T-cell (primary cell): ENCODE measurements at regions not wholly inside any gene's neighbourhood (a gene's known extent, or its start where the extent isn't known, plus 50 kb on each side); places are given as distances from the start of the nearest gene placed in this dataset.

Experiments
- ATAC-seq, 4 experiments: fragments of 200-7000 bp in 3 of 4; fragments of 150-1000 bp in 1 of 4; cut with Tn5 transposase; replicated peaks in 1 of 4; 1 replicate in 3 of 4; 2 replicates in 1 of 4; pipeline ENCODE4 v1.10.0; 2021; ENCODE audit warnings: moderate library complexity in 3 of 4, mild to moderate bottlenecking in 2 of 4, moderate number of reproducible peaks in 1 of 4
- CTCF ChIA-PET, 2 donors: fragments of 300-600 bp; sonication (Branson Sonifier 250); formaldehyde crosslinking; loops; one replicate each; lab custom pipeline; 2022; ENCODE audit warnings: antibody characterized with exemption in 2 of 2; lab: Charles Lee
- POLR2A ChIA-PET, 2 donors: fragments of 300-600 bp; sonication (Branson Sonifier 250); formaldehyde crosslinking; loops; one replicate each; lab custom pipeline; 2022; ENCODE audit warnings: antibody characterized with exemption in 2 of 2; lab: Charles Lee
- DNase-seq, 35 experiments: peaks; one replicate each; pipeline versions ENCODE4 v3.0.0 to v3.0.0-alpha.2; 2013 to 2023
- H3K27ac ChIP-seq: one replicate; pipeline ENCODE4 v1.5.1; 2013; ENCODE audit warnings: low read length
- H3K27me3 ChIP-seq, 2 experiments: replicated peaks in 1 of 2; 1 replicate in 1 of 2; 2 replicates in 1 of 2; pipeline versions ENCODE4 v1.6.1 to v1.7.0; 2013; ENCODE audit warnings: low read length in 1 of 2, mixed read lengths in 1 of 2; ENCODE audit not compliant: control insufficient read depth in 2 of 2, insufficient read depth in 2 of 2; ENCODE audit errors: extremely low read depth in 1 of 2
- H3K36me3 ChIP-seq, 2 donors: 1 replicate in 1 of 2; 2 replicates in 1 of 2; pipeline versions ENCODE4 v1.6.1 to v1.7.0; 2013; ENCODE audit warnings: low read length in 1 of 2; ENCODE audit not compliant: control insufficient read depth in 2 of 2, insufficient read depth in 1 of 2; ENCODE audit errors: extremely low read depth in 1 of 2
- H3K4me1 ChIP-seq, 2 experiments: 1 replicate in 1 of 2; 2 replicates in 1 of 2; pipeline versions ENCODE4 v1.6.1 to v1.7.0; 2013; ENCODE audit warnings: low read length in 2 of 2, mixed read lengths in 1 of 2; ENCODE audit not compliant: insufficient read depth in 2 of 2, control insufficient read depth in 1 of 2; ENCODE audit errors: extremely low read depth in 1 of 2
- H3K4me3 ChIP-seq, 2 donors: 1 replicate in 1 of 2; 2 replicates in 1 of 2; pipeline versions ENCODE4 v1.5.1 to v1.7.0; 2013; ENCODE audit warnings: mild to moderate bottlenecking in 2 of 2, low read length in 1 of 2, moderate library complexity in 1 of 2; ENCODE audit not compliant: control insufficient read depth in 1 of 2; ENCODE audit errors: extremely low read depth in 1 of 2
- H3K9me3 ChIP-seq: 2 replicates; pipeline ENCODE4 v1.7.0; 2013
- H3K27ac Mint-ChIP-seq, 2 donors: one replicate each; pipeline ENCODE4 v1.8.0; 2020 to 2021; ENCODE audit warnings: mild to moderate bottlenecking in 2 of 2, mixed read lengths in 2 of 2
- H3K27me3 Mint-ChIP-seq, 2 donors: one replicate each; pipeline ENCODE4 v1.8.0; 2021 to 2022; ENCODE audit warnings: mixed read lengths in 2 of 2
- H3K36me3 Mint-ChIP-seq: one replicate; pipeline ENCODE4 v1.8.0; 2021; ENCODE audit warnings: mixed read lengths
- H3K4me1 Mint-ChIP-seq, 3 donors: one replicate each; pipeline ENCODE4 v1.8.0; 2020 to 2022; ENCODE audit warnings: mixed read lengths in 3 of 3, mild to moderate bottlenecking in 1 of 3
- H3K4me3 Mint-ChIP-seq, 3 donors: one replicate each; pipeline ENCODE4 v1.8.0; 2020 to 2022; ENCODE audit warnings: mild to moderate bottlenecking in 3 of 3, mixed read lengths in 3 of 3, moderate library complexity in 3 of 3
- H3K9me3 Mint-ChIP-seq, 3 donors: one replicate each; pipeline ENCODE4 v1.8.0; 2020 to 2022; ENCODE audit warnings: mixed read lengths in 3 of 3
- WGBS: methylation state at CpG from one replicate; pipeline ENCODE4 v1.1.5; 2013; ENCODE audit warnings: missing lambda C conversion rate; ENCODE audit not compliant: insufficient coverage; 5-methylcytosine and 5-hydroxymethylcytosine counted together

- no peak overlapping the region for H3K4me3 Mint-ChIP-seq
- H3K27me3 ChIP-seq: peaks cover 0 to 3% of the 10 kb centered on the region in 2 experiments
- H3K9me3 ChIP-seq: no peaks in the 10 kb centered on the region
- no peaks in the 10 kb centered on the region for H3K4me1 ChIP-seq
- DNase-seq (no peak), ATAC-seq (no peak)
- no CpG with 5 or more reads among the region's 1 CpG for WGBS
- no peaks in the 10 kb centered on the region for H3K36me3 ChIP-seq
- no peaks in the 10 kb centered on the region for H3K9me3 Mint-ChIP-seq
- H3K27ac ChIP-seq: no peak overlapping the region
- H3K27me3 Mint-ChIP-seq: peaks cover 0 to 5% of the 10 kb centered on the region in 2 donors
- H3K36me3 Mint-ChIP-seq: no peaks in the 10 kb centered on the region
- H3K4me1 Mint-ChIP-seq: no peaks in the 10 kb centered on the region
- no peak overlapping the region for H3K27ac Mint-ChIP-seq
- POLR2A ChIA-PET: no interaction called here
- H3K4me3 ChIP-seq: no peak overlapping the region
- CTCF ChIA-PET: interaction anchor here in 1 of 2 donors (0.6 kb wide), 1 partner anchor 25 kb away, joined by 3 read pairs; no protein-coding TSS in a partner anchor
Observed at GRCh38 chr5:82662340-82662739, 384.2 kb upstream of the RPS23 start.

- ChIA-PET POLR2A (no interaction called here), CTCF (interaction anchor here (0.6 to 0.7 kb wide), 2 partner anchors 11 to 25 kb away, joined by 3 to 5 read pairs; no protein-coding TSS in a partner anchor)
- no peak overlapping the region for H3K27ac Mint-ChIP-seq
- Histone ChIP-seq H3K27me3 (peaks cover 0 to 3% of the 10 kb centered on the region in 2 experiments), H3K9me3 (no peaks in the 10 kb centered on the region), H3K27ac (no peak overlapping the region), H3K4me3 (no peak overlapping the region), H3K36me3 (no peaks in the 10 kb centered on the region), H3K4me1 (no peaks in the 10 kb centered on the region)
- peaks cover 0 to under 1% (median 0%) of the 10 kb centered on the region in 3 donors for H3K4me1 Mint-ChIP-seq
- H3K36me3 Mint-ChIP-seq: no peaks in the 10 kb centered on the region
- no peaks in the 10 kb centered on the region for H3K9me3 Mint-ChIP-seq
- 78% methylated on average over 1 of the region's 1 CpG for WGBS
- H3K4me3 Mint-ChIP-seq: no peak overlapping the region
- ATAC-seq: no peak
- peaks cover 0 to 3% of the 10 kb centered on the region in 2 donors for H3K27me3 Mint-ChIP-seq
- no peak for DNase-seq
Observed at GRCh38 chr5:82661933-82662332, 383.8 kb upstream of the RPS23 start.

GRCh38 chr5:82661462-82661861 is 383.3 kb upstream of the RPS23 start:
- Mint-ChIP-seq H3K4me1 (peaks cover 0 to 2% (median under 1%) of the 10 kb centered on the region in 3 donors), H3K27me3 (no peaks in the 10 kb centered on the region), H3K27ac (no peak overlapping the region), H3K36me3 (no peaks in the 10 kb centered on the region), H3K9me3 (no peaks in the 10 kb centered on the region), H3K4me3 (no peak overlapping the region)
- Histone ChIP-seq H3K4me1 (no peaks in the 10 kb centered on the region), H3K4me3 (no peak overlapping the region), H3K27ac (no peak overlapping the region), H3K27me3 (peaks cover 0 to 3% of the 10 kb centered on the region in 2 experiments), H3K9me3 (no peaks in the 10 kb centered on the region), H3K36me3 (no peaks in the 10 kb centered on the region)
- DNase-seq: no peak
- WGBS: 62% methylated on average over 2 of the region's 2 CpGs
- POLR2A ChIA-PET: no interaction called here
- no peak for ATAC-seq
- CTCF ChIA-PET: interaction anchor here in 1 of 2 donors (0.7 kb wide), 1 partner anchor 11 kb away, joined by 5 read pairs; no protein-coding TSS in a partner anchor

GRCh38 chr5:82659115-82659514 is 381.0 kb upstream of the RPS23 start:
- no peaks in the 10 kb centered on the region for H3K9me3 ChIP-seq
- no peak for DNase-seq
- Mint-ChIP-seq H3K36me3 (no peaks in the 10 kb centered on the region), H3K9me3 (no peaks in the 10 kb centered on the region), H3K27ac (no peak overlapping the region), H3K27me3 (peaks cover 1 to 4% of the 10 kb centered on the region in 2 donors), H3K4me1 (peaks cover 0 to 4% (median 3%) of the 10 kb centered on the region in 3 donors), H3K4me3 (no peak overlapping the region)
- H3K4me1 ChIP-seq: no peaks in the 10 kb centered on the region
- ATAC-seq: no peak
- H3K27ac ChIP-seq: no peak overlapping the region
- 100% methylated on average over 1 of the region's 2 CpGs for WGBS
- H3K27me3 ChIP-seq: peaks cover 0 to 9% of the 10 kb centered on the region in 2 experiments
- ChIA-PET POLR2A (no interaction called here), CTCF (no interaction called here)
- no peak overlapping the region for H3K4me3 ChIP-seq
- H3K36me3 ChIP-seq: no peaks in the 10 kb centered on the region

GRCh38 chr5:82657033-82657699 is 379.0 kb upstream of the RPS23 start:
- peaks cover 0 to 4% (median 3%) of the 10 kb centered on the region in 3 donors for H3K4me1 Mint-ChIP-seq
- POLR2A ChIA-PET: no interaction called here
- H3K27ac ChIP-seq: no peak overlapping the region
- H3K27me3 ChIP-seq: peaks cover 0 to 6% of the 10 kb centered on the region in 2 experiments
- whole genome bisulfite sequencing: 83% methylated on average over 3 of the region's 5 CpGs
- no peaks in the 10 kb centered on the region for H3K36me3 ChIP-seq
- no peak for ATAC-seq
- CTCF ChIA-PET: no interaction called here
- no peak overlapping the region for H3K27ac Mint-ChIP-seq
- H3K4me3 Mint-ChIP-seq: no peak overlapping the region
- no peaks in the 10 kb centered on the region for H3K36me3 Mint-ChIP-seq
- DNase-seq: no peak
- no peaks in the 10 kb centered on the region for H3K9me3 ChIP-seq
- no peaks in the 10 kb centered on the region for H3K9me3 Mint-ChIP-seq
- H3K27me3 Mint-ChIP-seq: peaks cover 7 to 11% of the 10 kb centered on the region in 2 donors
- no peaks in the 10 kb centered on the region for H3K4me1 ChIP-seq
- no peak overlapping the region for H3K4me3 ChIP-seq

GRCh38 chr5:82656341-82656761 is 378.2 kb upstream of the RPS23 start:
- DNase-seq: no peak
- ChIA-PET POLR2A (no interaction called here), CTCF (interaction anchor here (0.5 to 0.6 kb wide), 2 partner anchors 53 to 340 kb away, joined by 3 to 4 read pairs; no protein-coding TSS in a partner anchor)
- Histone ChIP-seq H3K4me3 (no peak overlapping the region), H3K4me1 (no peaks in the 10 kb centered on the region), H3K27me3 (peaks cover 0 to 6% of the 10 kb centered on the region in 2 experiments), H3K9me3 (no peaks in the 10 kb centered on the region), H3K36me3 (no peaks in the 10 kb centered on the region), H3K27ac (no peak overlapping the region)
- ATAC-seq: no peak
- Mint-ChIP-seq H3K4me3 (no peak overlapping the region), H3K27ac (no peak overlapping the region), H3K36me3 (no peaks in the 10 kb centered on the region), H3K27me3 (peaks cover 7 to 13% of the 10 kb centered on the region in 2 donors), H3K9me3 (no peaks in the 10 kb centered on the region), H3K4me1 (peaks cover 0 to 4% (median 3%) of the 10 kb centered on the region in 3 donors)
- no CpG with 5 or more reads among the region's 2 CpGs for WGBS
